Ishikawa (cell line): ENCODE measurements at regions not wholly inside any gene's neighbourhood (a gene's known extent, or its start where the extent isn't known, plus 50 kb on each side); places are given as distances from the start of the nearest gene placed in this dataset.

ENCODE experiments used
- CEBPB ChIP-seq: IDR thresholded peaks from 2 replicates; pipeline ENCODE4 v1.6.1; 2012
- CREB1 ChIP-seq: IDR thresholded peaks from 2 replicates; pipeline ENCODE4 v1.6.1; 2012; ENCODE audit warnings: low read depth
- EGR1 ChIP-seq: IDR thresholded peaks from 2 replicates; pipeline ENCODE4 v1.6.1; 2012
- EP300 ChIP-seq: IDR thresholded peaks from 2 replicates; pipeline ENCODE4 v1.6.1; 2012; ENCODE audit warnings: borderline replicate concordance
- FOXM1 ChIP-seq: IDR thresholded peaks from 2 replicates; pipeline ENCODE4 v1.6.1; 2012; ENCODE audit warnings: low read depth, borderline replicate concordance
- NFIC ChIP-seq: IDR thresholded peaks from 2 replicates; pipeline ENCODE4 v1.6.1; 2012
- RAD21 ChIP-seq: IDR thresholded peaks from 2 replicates; pipeline ENCODE4 v1.6.1; 2012; ENCODE audit warnings: low read depth
- TAF1 ChIP-seq: IDR thresholded peaks from 2 replicates; pipeline ENCODE4 v1.6.1; 2012; ENCODE audit warnings: low read depth, mild to moderate bottlenecking
- TCF12 ChIP-seq: IDR thresholded peaks from 2 replicates; pipeline ENCODE4 v1.6.1; 2012; ENCODE audit warnings: low read depth
- TEAD4 ChIP-seq: IDR thresholded peaks from 2 replicates; pipeline ENCODE4 v1.6.1; 2012
- YY1 ChIP-seq: IDR thresholded peaks from 2 replicates; pipeline ENCODE4 v1.6.1; 2012; ENCODE audit warnings: low read depth
- ZBTB7A ChIP-seq: IDR thresholded peaks from 2 replicates; pipeline ENCODE4 v1.6.1; 2012; ENCODE audit warnings: low read depth
- TF ChIP-seq, protein P1 (sequence below): IDR thresholded peaks from 2 replicates; pipeline ENCODE4 v1.6.1; 2012
- TF ChIP-seq, protein P2 (sequence below): IDR thresholded peaks from 2 replicates; pipeline ENCODE4 v1.6.1; 2012; ENCODE audit warnings: low read depth, mild to moderate bottlenecking
- TF ChIP-seq, protein P3 (sequence below): IDR thresholded peaks from 2 replicates; pipeline ENCODE4 v1.6.1; 2012

DNA sequence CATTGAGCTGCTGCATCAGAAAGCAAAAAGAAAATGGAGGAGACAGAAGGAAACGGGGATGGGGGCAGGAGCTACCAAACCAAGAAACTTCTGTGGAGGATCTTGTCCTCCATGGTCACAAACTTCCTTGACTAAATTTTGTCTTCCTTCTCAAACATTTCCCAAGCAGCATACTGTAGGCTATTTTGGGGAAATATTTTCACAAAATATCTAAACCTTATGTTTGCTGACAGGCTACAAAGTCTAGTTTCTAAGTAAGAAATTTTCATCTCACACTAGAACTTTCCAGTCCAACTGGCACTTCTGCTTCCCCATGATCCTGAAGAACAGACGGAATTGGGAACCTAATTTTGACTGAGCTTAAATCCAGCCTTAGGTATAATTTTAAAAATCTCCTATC is 552.0 kb downstream of the SNAPC1 start:
- TF ChIP-seq NFIC: no peak
- no peak for TF ChIP-seq EGR1
- TF ChIP-seq TCF12: no peak
- TF ChIP-seq CREB1: no peak
- TF ChIP-seq EP300: no peak
- no peak for TF ChIP-seq FOXM1
- no peak for TF ChIP-seq TAF1
- TF ChIP-seq, protein P1, sequence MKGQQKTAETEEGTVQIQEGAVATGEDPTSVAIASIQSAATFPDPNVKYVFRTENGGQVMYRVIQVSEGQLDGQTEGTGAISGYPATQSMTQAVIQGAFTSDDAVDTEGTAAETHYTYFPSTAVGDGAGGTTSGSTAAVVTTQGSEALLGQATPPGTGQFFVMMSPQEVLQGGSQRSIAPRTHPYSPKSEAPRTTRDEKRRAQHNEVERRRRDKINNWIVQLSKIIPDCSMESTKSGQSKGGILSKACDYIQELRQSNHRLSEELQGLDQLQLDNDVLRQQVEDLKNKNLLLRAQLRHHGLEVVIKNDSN: no peak
- TF ChIP-seq, protein P2, sequence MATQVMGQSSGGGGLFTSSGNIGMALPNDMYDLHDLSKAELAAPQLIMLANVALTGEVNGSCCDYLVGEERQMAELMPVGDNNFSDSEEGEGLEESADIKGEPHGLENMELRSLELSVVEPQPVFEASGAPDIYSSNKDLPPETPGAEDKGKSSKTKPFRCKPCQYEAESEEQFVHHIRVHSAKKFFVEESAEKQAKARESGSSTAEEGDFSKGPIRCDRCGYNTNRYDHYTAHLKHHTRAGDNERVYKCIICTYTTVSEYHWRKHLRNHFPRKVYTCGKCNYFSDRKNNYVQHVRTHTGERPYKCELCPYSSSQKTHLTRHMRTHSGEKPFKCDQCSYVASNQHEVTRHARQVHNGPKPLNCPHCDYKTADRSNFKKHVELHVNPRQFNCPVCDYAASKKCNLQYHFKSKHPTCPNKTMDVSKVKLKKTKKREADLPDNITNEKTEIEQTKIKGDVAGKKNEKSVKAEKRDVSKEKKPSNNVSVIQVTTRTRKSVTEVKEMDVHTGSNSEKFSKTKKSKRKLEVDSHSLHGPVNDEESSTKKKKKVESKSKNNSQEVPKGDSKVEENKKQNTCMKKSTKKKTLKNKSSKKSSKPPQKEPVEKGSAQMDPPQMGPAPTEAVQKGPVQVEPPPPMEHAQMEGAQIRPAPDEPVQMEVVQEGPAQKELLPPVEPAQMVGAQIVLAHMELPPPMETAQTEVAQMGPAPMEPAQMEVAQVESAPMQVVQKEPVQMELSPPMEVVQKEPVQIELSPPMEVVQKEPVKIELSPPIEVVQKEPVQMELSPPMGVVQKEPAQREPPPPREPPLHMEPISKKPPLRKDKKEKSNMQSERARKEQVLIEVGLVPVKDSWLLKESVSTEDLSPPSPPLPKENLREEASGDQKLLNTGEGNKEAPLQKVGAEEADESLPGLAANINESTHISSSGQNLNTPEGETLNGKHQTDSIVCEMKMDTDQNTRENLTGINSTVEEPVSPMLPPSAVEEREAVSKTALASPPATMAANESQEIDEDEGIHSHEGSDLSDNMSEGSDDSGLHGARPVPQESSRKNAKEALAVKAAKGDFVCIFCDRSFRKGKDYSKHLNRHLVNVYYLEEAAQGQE: no peak
- no peak for TF ChIP-seq ZBTB7A
- no peak for TF ChIP-seq CEBPB
- no peak for TF ChIP-seq YY1

DNA sequence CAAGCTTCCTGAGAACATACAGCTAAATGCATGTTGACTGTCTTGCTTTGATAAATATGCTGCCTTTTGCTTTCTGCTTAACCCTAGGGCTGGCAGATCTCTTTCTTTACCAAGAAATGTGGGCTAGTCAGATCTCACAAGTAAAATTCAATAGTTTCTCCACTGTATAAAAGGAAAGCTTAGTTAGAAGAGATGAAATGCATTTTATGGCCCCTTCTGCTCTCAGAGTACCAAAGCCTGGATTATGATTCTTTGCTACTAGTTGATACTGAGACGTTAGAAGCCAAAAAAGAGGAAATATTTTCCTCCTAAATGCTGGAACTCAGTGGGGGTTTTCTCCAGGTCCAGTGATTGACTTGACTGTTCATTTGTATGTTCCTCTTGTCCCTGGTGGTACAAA is 552.7 kb downstream of the SNAPC1 start:
- TF ChIP-seq TAF1 (no peak), TEAD4 (no peak), FOXM1 (no peak), RAD21 (no peak)
- TF ChIP-seq, protein P3, sequence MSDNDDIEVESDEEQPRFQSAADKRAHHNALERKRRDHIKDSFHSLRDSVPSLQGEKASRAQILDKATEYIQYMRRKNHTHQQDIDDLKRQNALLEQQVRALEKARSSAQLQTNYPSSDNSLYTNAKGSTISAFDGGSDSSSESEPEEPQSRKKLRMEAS: no peak

DNA sequence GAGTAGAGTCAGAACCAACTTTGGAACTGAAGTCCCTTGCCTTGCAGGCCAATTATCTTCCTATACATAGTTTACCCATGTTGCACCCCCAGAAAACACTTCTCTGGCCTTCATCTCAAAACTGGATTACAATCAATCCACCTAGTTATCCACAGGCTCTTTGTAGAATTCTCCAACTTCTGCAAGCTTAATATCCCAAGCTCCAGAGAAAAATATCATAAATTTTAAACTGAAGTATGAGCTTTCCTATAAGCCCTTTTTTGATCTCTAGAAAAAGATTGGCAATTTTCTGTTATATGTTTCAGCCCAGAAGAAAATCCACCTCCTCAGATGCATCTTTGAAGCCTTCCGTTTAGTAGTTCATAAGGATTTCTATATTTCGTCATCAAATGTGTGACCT is 553.4 kb downstream of the SNAPC1 start:
- TF ChIP-seq CEBPB (no peak), TCF12 (no peak), FOXM1 (no peak), TEAD4 (no peak), CREB1 (no peak), NFIC (no peak), YY1 (no peak), RAD21 (no peak), EP300 (no peak), EGR1 (no peak), TAF1 (no peak), ZBTB7A (no peak)
- TF ChIP-seq, protein P3: no peak
- TF ChIP-seq, protein P1: no peak
- TF ChIP-seq, protein P2: no peak

DNA sequence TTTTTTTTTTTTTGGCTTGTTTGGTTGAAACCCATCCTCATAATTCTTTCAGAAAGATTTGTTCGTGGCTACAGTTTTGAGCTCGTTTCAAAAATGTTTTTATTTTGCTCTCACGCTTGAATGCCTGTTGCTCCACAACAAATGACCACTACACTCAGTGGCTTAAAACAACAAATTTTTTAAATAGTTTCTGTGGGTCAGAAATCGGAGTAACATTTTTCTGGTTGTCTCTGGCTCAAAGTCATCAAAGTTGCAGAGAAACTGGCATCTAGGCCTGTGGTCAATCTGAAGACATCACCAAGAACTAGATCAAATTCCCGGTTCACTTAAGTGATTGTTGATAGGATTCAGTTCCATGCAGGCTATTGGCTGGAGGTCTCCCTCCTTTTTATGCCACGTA is 560.0 kb downstream of the SNAPC1 start:
- TF ChIP-seq NFIC (no peak), EGR1 (no peak), YY1 (no peak), FOXM1 (no peak), TEAD4 (no peak), RAD21 (no peak), CEBPB (no peak), TAF1 (no peak), EP300 (no peak), ZBTB7A (no peak), CREB1 (no peak)
- TF ChIP-seq, protein P3: no peak
- TF ChIP-seq, protein P1: no peak
- TF ChIP-seq, protein P2: no peak
